Activated B cell treated with CpG ODN at 0.5 μM for 24 hours (primary cell): ENCODE measurements at regions not wholly inside any gene's neighbourhood (a gene's known extent, or its start where the extent isn't known, plus 50 kb on each side); places are given as distances from the start of the nearest gene placed in this dataset.

Experiments
- ATAC-seq: fragments of 200-7000 bp; cut with Tn5 transposase; one replicate; pipeline ENCODE4 v1.10.0; 2021; ENCODE audit warnings: low read depth, mild to moderate bottlenecking, moderate library complexity
- CTCF ChIA-PET: fragments of 350-600 bp; sonication (Branson Sonifier 250); formaldehyde crosslinking; loops from one replicate; lab custom pipeline; 2021; ENCODE audit warnings: antibody characterized with exemption; lab: Charles Lee
- POLR2A ChIA-PET: fragments of 350-600 bp; sonication (Branson Sonifier 250); formaldehyde crosslinking; loops from one replicate; lab custom pipeline; 2021; ENCODE audit warnings: antibody characterized with exemption; lab: Charles Lee
- DNase-seq: peaks from one replicate; pipeline ENCODE4 v3.0.0; 2022
- H3K27ac Mint-ChIP-seq: one replicate; pipeline ENCODE4 v1.8.0; 2020; ENCODE audit warnings: mixed read lengths
- H3K27me3 Mint-ChIP-seq: one replicate; pipeline ENCODE4 v1.8.0; 2021; ENCODE audit warnings: mixed read lengths
- H3K36me3 Mint-ChIP-seq: one replicate; pipeline ENCODE4 v1.8.0; 2021; ENCODE audit warnings: low read depth, mixed read lengths
- H3K4me1 Mint-ChIP-seq: one replicate; pipeline ENCODE4 v1.8.0; 2021; ENCODE audit warnings: mixed read lengths
- H3K4me3 Mint-ChIP-seq: one replicate; pipeline ENCODE4 v1.8.0; 2020; ENCODE audit warnings: mild to moderate bottlenecking, mixed read lengths
- H3K9me3 Mint-ChIP-seq: one replicate; pipeline ENCODE4 v1.8.0; 2020; ENCODE audit warnings: mixed read lengths
- CTCF ChIP-seq: fragments of 200-600 bp; IDR thresholded peaks from one replicate; pipeline ENCODE4 v1.8.0; 2022; ENCODE audit warnings: antibody characterized with exemption, mild to moderate bottlenecking
- intact Hi-C: fragments of 100-400 bp; cut with micrococcal nuclease; formaldehyde crosslinking; loops from one replicate; pipeline ENCODE4 v1.15.1; 2024

GRCh38 chr2:183606022-183606717, 481.9 kb downstream of the NUP35 start:
- Mint-ChIP-seq H3K27me3 (no peaks in the 10 kb centered on the region), H3K4me1 (no peaks in the 10 kb centered on the region), H3K27ac (no peak overlapping the region), H3K36me3 (no peaks in the 10 kb centered on the region), H3K9me3 (no peaks in the 10 kb centered on the region), H3K4me3 (no peak overlapping the region)
- no peak for ATAC-seq
- DNase-seq, result no peak
- TF ChIP-seq CTCF, result no peak
- intact Hi-C loops, result no loop called here
- POLR2A ChIA-PET, result no interaction called here
- CTCF ChIA-PET, result no interaction called here

GRCh38 chr2:183606718-183607085, 482.5 kb downstream of the NUP35 start:
- Mint-ChIP-seq H3K4me3 (no peak overlapping the region), H3K27me3 (no peaks in the 10 kb centered on the region), H3K36me3 (no peaks in the 10 kb centered on the region), H3K27ac (no peak overlapping the region), H3K9me3 (no peaks in the 10 kb centered on the region), H3K4me1 (no peaks in the 10 kb centered on the region)
- TF ChIP-seq CTCF, result no peak
- ChIA-PET POLR2A (no interaction called here), CTCF (no interaction called here)
- intact Hi-C loops, result no loop called here
- ATAC-seq, result no peak
- DNase-seq, result no peak

- no peak overlapping the region for H3K27ac Mint-ChIP-seq
- H3K27me3 Mint-ChIP-seq, result no peaks in the 10 kb centered on the region
- no peaks in the 10 kb centered on the region for H3K4me1 Mint-ChIP-seq
- POLR2A ChIA-PET, result no interaction called here
- no peak for DNase-seq
- H3K9me3 Mint-ChIP-seq, result no peaks in the 10 kb centered on the region
- H3K36me3 Mint-ChIP-seq, result no peaks in the 10 kb centered on the region
- no peak for TF ChIP-seq CTCF
- intact Hi-C loops, result no loop called here
- CTCF ChIA-PET, result no interaction called here
- ATAC-seq, result no peak
- H3K4me3 Mint-ChIP-seq, result no peak overlapping the region
These were observed 483.8 kb downstream of the NUP35 start for GRCh38 chr2:183607995-183608394.

- Mint-ChIP-seq H3K27me3 (no peaks in the 10 kb centered on the region), H3K27ac (no peak overlapping the region), H3K36me3 (no peaks in the 10 kb centered on the region), H3K4me1 (no peaks in the 10 kb centered on the region), H3K9me3 (no peaks in the 10 kb centered on the region), H3K4me3 (no peak overlapping the region)
- POLR2A ChIA-PET, result no interaction called here
- intact Hi-C loops, result no loop called here
- ATAC-seq, result no peak
- DNase-seq, result no peak
- TF ChIP-seq CTCF, result no peak
- CTCF ChIA-PET, result no interaction called here
These were observed 484.5 kb downstream of the NUP35 start for GRCh38 chr2:183608747-183609146.

GRCh38 chr2:183610724-183611123, 486.5 kb downstream of the NUP35 start:
- TF ChIP-seq CTCF, result no peak
- Mint-ChIP-seq H3K36me3 (no peaks in the 10 kb centered on the region), H3K4me3 (no peak overlapping the region), H3K9me3 (no peaks in the 10 kb centered on the region), H3K4me1 (no peaks in the 10 kb centered on the region), H3K27me3 (no peaks in the 10 kb centered on the region), H3K27ac (no peak overlapping the region)
- CTCF ChIA-PET, result no interaction called here
- POLR2A ChIA-PET, result no interaction called here
- DNase-seq (no peak), ATAC-seq (no peak)
- intact Hi-C loops, result no loop called here
